ENCODE measurements at regions not wholly inside any gene's neighbourhood (a gene's known extent, or its start where the extent isn't known, plus 50 kb on each side); places are given as distances from the start of the nearest gene placed in this dataset.

- no peaks in the 10 kb centered on the region for H3K9me3 ChIP-seq (ENCODE audit: insufficient read depth, low read length)
- H3K79me2 ChIP-seq (ENCODE audit: insufficient read depth, low read length), result no peaks in the 10 kb centered on the region
- H3F3A ChIP-seq (ENCODE audit: insufficient read depth), result no peaks in the 10 kb centered on the region
- no peak overlapping the region for H3K9ac ChIP-seq (ENCODE audit: low read length)
- no peaks in the 10 kb centered on the region for H3K36me3 ChIP-seq (ENCODE audit: low read length)
- no peaks in the 10 kb centered on the region for H3K9me2 ChIP-seq (replicated peaks; ENCODE audit: insufficient read depth, low read length)
- H3K4me2 ChIP-seq (ENCODE audit: low read depth, low read length, poor library complexity, severe bottlenecking), result no peak overlapping the region
- TF ChIP-seq, protein P1, sequence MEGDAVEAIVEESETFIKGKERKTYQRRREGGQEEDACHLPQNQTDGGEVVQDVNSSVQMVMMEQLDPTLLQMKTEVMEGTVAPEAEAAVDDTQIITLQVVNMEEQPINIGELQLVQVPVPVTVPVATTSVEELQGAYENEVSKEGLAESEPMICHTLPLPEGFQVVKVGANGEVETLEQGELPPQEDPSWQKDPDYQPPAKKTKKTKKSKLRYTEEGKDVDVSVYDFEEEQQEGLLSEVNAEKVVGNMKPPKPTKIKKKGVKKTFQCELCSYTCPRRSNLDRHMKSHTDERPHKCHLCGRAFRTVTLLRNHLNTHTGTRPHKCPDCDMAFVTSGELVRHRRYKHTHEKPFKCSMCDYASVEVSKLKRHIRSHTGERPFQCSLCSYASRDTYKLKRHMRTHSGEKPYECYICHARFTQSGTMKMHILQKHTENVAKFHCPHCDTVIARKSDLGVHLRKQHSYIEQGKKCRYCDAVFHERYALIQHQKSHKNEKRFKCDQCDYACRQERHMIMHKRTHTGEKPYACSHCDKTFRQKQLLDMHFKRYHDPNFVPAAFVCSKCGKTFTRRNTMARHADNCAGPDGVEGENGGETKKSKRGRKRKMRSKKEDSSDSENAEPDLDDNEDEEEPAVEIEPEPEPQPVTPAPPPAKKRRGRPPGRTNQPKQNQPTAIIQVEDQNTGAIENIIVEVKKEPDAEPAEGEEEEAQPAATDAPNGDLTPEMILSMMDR (IDR thresholded peaks at IDR 0.05; ENCODE audit: insufficient read depth, low read length, poor library complexity, severe bottlenecking), result no peak
- TF ChIP-seq EZH2phosphoT487 (conservative IDR thresholded peaks at IDR 0.05; ENCODE audit: low read length), result no peak
- H3K4me3 ChIP-seq (ENCODE audit: insufficient read depth, low read length, poor library complexity, severe bottlenecking), result no peak overlapping the region
- no peak overlapping the region for H3K27ac ChIP-seq (ENCODE audit: low read depth, low read length)
- no peaks in the 10 kb centered on the region for H4K20me1 ChIP-seq (ENCODE audit: low read depth, low read length)
- H3K27me3 ChIP-seq (ENCODE audit: low read length), result no peaks in the 10 kb centered on the region
- no peak overlapping the region for H2AFZ ChIP-seq (ENCODE audit: low read depth, low read length, severe bottlenecking)
Measured at GRCh38 chr10:127797339-127797738, 60.4 kb downstream of the FOXI2 start.

- Histone ChIP-seq H3K9ac (ENCODE audit: low read length) (no peak overlapping the region), H3F3A (ENCODE audit: insufficient read depth) (no peaks in the 10 kb centered on the region), H3K9me2 (replicated peaks; ENCODE audit: insufficient read depth, low read length) (no peaks in the 10 kb centered on the region), H3K4me3 (ENCODE audit: insufficient read depth, low read length, poor library complexity, severe bottlenecking) (no peak overlapping the region), H2AFZ (ENCODE audit: low read depth, low read length, severe bottlenecking) (no peak overlapping the region), H3K27me3 (ENCODE audit: low read length) (no peaks in the 10 kb centered on the region), H3K36me3 (ENCODE audit: low read length) (no peaks in the 10 kb centered on the region), H4K20me1 (ENCODE audit: low read depth, low read length) (no peaks in the 10 kb centered on the region), H3K79me2 (ENCODE audit: insufficient read depth, low read length) (no peaks in the 10 kb centered on the region), H3K4me2 (ENCODE audit: low read depth, low read length, poor library complexity, severe bottlenecking) (no peak overlapping the region), H3K9me3 (ENCODE audit: insufficient read depth, low read length) (no peaks in the 10 kb centered on the region), H3K27ac (ENCODE audit: low read depth, low read length) (no peak overlapping the region)
- TF ChIP-seq, protein P1 (IDR thresholded peaks at IDR 0.05; ENCODE audit: insufficient read depth, low read length, poor library complexity, severe bottlenecking), result no peak
- TF ChIP-seq EZH2phosphoT487 (conservative IDR thresholded peaks at IDR 0.05; ENCODE audit: low read length), result no peak
Measured at GRCh38 chr10:127798111-127798510, 61.1 kb downstream of the FOXI2 start.

- no peaks in the 10 kb centered on the region for H3K27me3 ChIP-seq (ENCODE audit: low read length)
- H2AFZ ChIP-seq (ENCODE audit: low read depth, low read length, severe bottlenecking), result no peak overlapping the region
- H3K9ac ChIP-seq (ENCODE audit: low read length), result no peak overlapping the region
Measured at GRCh38 chr10:127801302-127801701, 64.3 kb downstream of the FOXI2 start.

More at GRCh38 chr10:127801302-127801701, 64.3 kb downstream of the FOXI2 start:
- Histone ChIP-seq H3K79me2 (ENCODE audit: insufficient read depth, low read length) (no peaks in the 10 kb centered on the region), H3K9me3 (ENCODE audit: insufficient read depth, low read length) (no peaks in the 10 kb centered on the region), H4K20me1 (ENCODE audit: low read depth, low read length) (no peaks in the 10 kb centered on the region), H3K4me2 (ENCODE audit: low read depth, low read length, poor library complexity, severe bottlenecking) (no peak overlapping the region), H3K36me3 (ENCODE audit: low read length) (no peaks in the 10 kb centered on the region), H3K27ac (ENCODE audit: low read depth, low read length) (no peak overlapping the region), H3K4me3 (ENCODE audit: insufficient read depth, low read length, poor library complexity, severe bottlenecking) (no peak overlapping the region), H3F3A (ENCODE audit: insufficient read depth) (no peaks in the 10 kb centered on the region), H3K9me2 (replicated peaks; ENCODE audit: insufficient read depth, low read length) (no peaks in the 10 kb centered on the region)
- TF ChIP-seq EZH2phosphoT487 (conservative IDR thresholded peaks at IDR 0.05; ENCODE audit: low read length), result no peak
- TF ChIP-seq, protein P1 (IDR thresholded peaks at IDR 0.05; ENCODE audit: insufficient read depth, low read length, poor library complexity, severe bottlenecking), result no peak

Data from SU-DHL-6 (cell line).